Amygdala (tissue), 56 donors: ENCODE measurements at regions not wholly inside any gene's neighbourhood (a gene's known extent, or its start where the extent isn't known, plus 50 kb on each side); places are given as distances from the start of the nearest gene placed in this dataset.

Experiments
- DNase-seq, 56 donors: peaks; one replicate each; lab custom pipeline; 2025; lab: John Stamatoyannopoulos, UW

GRCh38 chr9:16356196-16356765 is 514.2 kb downstream of the BNC2 start:
- DNase-seq: no peak

GRCh38 chr9:16357828-16358227 is 512.6 kb downstream of the BNC2 start:
- no peak for DNase-seq

GRCh38 chr9:16358751-16359150 is 511.7 kb downstream of the BNC2 start:
- no peak for DNase-seq
